Astrocyte (in vitro differentiated cells and primary cell): ENCODE measurements at regions not wholly inside any gene's neighbourhood (a gene's known extent, or its start where the extent isn't known, plus 50 kb on each side); places are given as distances from the start of the nearest gene placed in this dataset.

Experiments used
- CTCF ChIP-seq: IDR thresholded peaks from 2 replicates; pipeline ENCODE4 v1.5.1; 2011; ENCODE audit warnings: low read depth, mild to moderate bottlenecking, inconsistent platforms, low read length, moderate library complexity; ENCODE audit not compliant: insufficient read depth
- EZH2 ChIP-seq: IDR thresholded peaks from 2 replicates; pipeline ENCODE4 v1.6.1; 2012; ENCODE audit warnings: mild to moderate bottlenecking, low read length, inconsistent platforms; ENCODE audit not compliant: insufficient read depth

- no peak for TF ChIP-seq CTCF
- TF ChIP-seq EZH2: no peak
These were observed 132.1 kb upstream of the NPY2R start for GRCh38 chr4:155076256-155076785.
